CD4-positive, alpha-beta T cell (primary cell): ENCODE measurements at regions not wholly inside any gene's neighbourhood (a gene's known extent, or its start where the extent isn't known, plus 50 kb on each side); places are given as distances from the start of the nearest gene placed in this dataset.

Source experiments
- ATAC-seq: fragments of 200-7000 bp; cut with Tn5 transposase; one replicate; pipeline ENCODE4 v1.10.0; 2022; ENCODE audit warnings: mild to moderate bottlenecking; ENCODE audit not compliant: poor library complexity
- CTCF ChIA-PET: fragments of 350-600 bp; sonication (Branson Sonifier 250); formaldehyde crosslinking; loops from one replicate; lab custom pipeline; 2021; ENCODE audit warnings: antibody characterized with exemption, inconsistent platforms; lab: Charles Lee
- POLR2A ChIA-PET: fragments of 350-600 bp; sonication (Branson Sonifier 250); formaldehyde crosslinking; loops from one replicate; lab custom pipeline; 2021; ENCODE audit warnings: antibody characterized with exemption, inconsistent platforms; lab: Charles Lee
- DNase-seq, 14 experiments: peaks; one replicate each; pipeline ENCODE4 v3.0.0-alpha.2; 2013 to 2020; ENCODE audit warnings: mixed read lengths in 2 of 14
- H3K27ac ChIP-seq, 2 donors: one replicate each; pipeline versions ENCODE4 v1.5.1 to v1.7.0; 2013; ENCODE audit warnings: low read length in 2 of 2, low read depth in 1 of 2, mild to moderate bottlenecking in 1 of 2
- H3K27me3 ChIP-seq, 2 experiments: 1 replicate in 1 of 2; 2 replicates in 1 of 2; pipeline versions ENCODE4 v1.6.1 to v1.7.0; 2013; ENCODE audit warnings: low read length in 2 of 2, control low read depth in 1 of 2, mild to moderate bottlenecking in 1 of 2, moderate library complexity in 1 of 2; ENCODE audit not compliant: insufficient read depth in 2 of 2, control insufficient read depth in 1 of 2
- H3K36me3 ChIP-seq: one replicate; pipeline ENCODE4 v1.6.1; 2013; ENCODE audit warnings: low read length, control low read depth; ENCODE audit not compliant: insufficient read depth
- H3K4me1 ChIP-seq: one replicate; pipeline ENCODE4 v1.6.1; 2013; ENCODE audit warnings: low read length, control low read depth; ENCODE audit not compliant: insufficient read depth
- H3K4me3 ChIP-seq: one replicate; pipeline ENCODE4 v1.5.1; 2013; ENCODE audit warnings: mild to moderate bottlenecking, low read length, moderate library complexity
- H3K9me3 ChIP-seq, 2 experiments: 1 replicate in 1 of 2; 2 replicates in 1 of 2; pipeline versions ENCODE4 v1.6.1 to v1.7.0; 2013; ENCODE audit warnings: low read length in 2 of 2, mild to moderate bottlenecking in 2 of 2, control low read depth in 1 of 2, moderate library complexity in 1 of 2; ENCODE audit not compliant: control insufficient read depth in 1 of 2, insufficient read depth in 1 of 2
- H3K27ac Mint-ChIP-seq: one replicate; pipeline ENCODE4 v1.8.0; 2020; ENCODE audit warnings: mixed read lengths
- H3K27me3 Mint-ChIP-seq: one replicate; pipeline ENCODE4 v1.8.0; 2021; ENCODE audit warnings: mixed read lengths
- H3K36me3 Mint-ChIP-seq: one replicate; pipeline ENCODE4 v1.8.0; 2021; ENCODE audit warnings: low read depth, mixed read lengths
- H3K4me1 Mint-ChIP-seq: one replicate; pipeline ENCODE4 v1.8.0; 2021; ENCODE audit warnings: low read depth, mixed read lengths
- H3K4me3 Mint-ChIP-seq: one replicate; pipeline ENCODE4 v1.8.0; 2020; ENCODE audit warnings: mild to moderate bottlenecking, mixed read lengths
- H3K9me3 Mint-ChIP-seq: one replicate; pipeline ENCODE4 v1.8.0; 2020; ENCODE audit warnings: mixed read lengths
- intact Hi-C, 2 experiments: fragments of 100-400 bp; cut with DNase I in 1 of 2; cut with micrococcal nuclease in 1 of 2; formaldehyde crosslinking; loops; one replicate each; pipeline versions ENCODE4 v1.15.1 to v1.9.0; 2023 to 2025; cut with DNase I, micrococcal nuclease
- TF ChIP-seq, protein P1 (sequence below): fragments of 200-600 bp; IDR thresholded peaks from one replicate; pipeline ENCODE4 v1.8.0; 2022; ENCODE audit warnings: antibody characterized with exemption, mild to moderate bottlenecking

DNA sequence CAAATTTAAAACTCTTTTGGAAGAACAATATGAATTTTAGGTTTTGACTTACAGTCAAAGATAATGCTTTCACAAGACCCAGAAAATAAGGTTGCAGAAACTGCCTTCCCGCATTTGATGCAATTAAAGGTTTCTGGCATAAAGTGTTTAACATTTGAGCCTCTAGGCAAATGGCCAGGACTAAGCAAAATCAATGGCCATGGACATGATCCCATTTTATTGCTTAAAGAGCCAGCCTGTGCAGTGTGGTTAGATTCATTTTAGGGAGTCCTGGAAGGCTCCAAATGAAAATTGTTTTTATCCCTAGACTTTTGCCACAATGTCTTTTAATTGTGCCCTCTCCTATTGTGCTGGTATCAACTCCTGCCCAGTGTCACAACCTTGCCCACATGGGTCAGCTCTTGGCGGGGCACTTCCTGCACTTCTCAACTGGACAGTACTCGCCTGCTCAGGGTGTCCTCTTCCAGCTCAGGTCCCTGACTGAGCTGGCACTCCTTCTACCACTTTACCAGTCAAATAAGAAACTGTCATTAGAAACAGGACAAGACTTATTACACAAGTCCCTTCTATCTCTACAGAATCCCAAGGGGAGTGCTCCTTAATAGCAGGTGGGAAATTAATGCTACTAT is 208.4 kb upstream of the NPY2R start:
- Histone ChIP-seq H3K36me3 (no peaks in the 10 kb centered on the region), H3K4me3 (no peak overlapping the region), H3K27me3 (no peaks in the 10 kb centered on the region), H3K9me3 (no peaks in the 10 kb centered on the region), H3K4me1 (no peaks in the 10 kb centered on the region), H3K27ac (no peak overlapping the region)
- CTCF ChIA-PET = no interaction called here
- Mint-ChIP-seq H3K9me3 (no peaks in the 10 kb centered on the region), H3K27ac (no peak overlapping the region), H3K4me1 (no peaks in the 10 kb centered on the region), H3K27me3 (peaks cover 7% of the 10 kb centered on the region), H3K36me3 (no peaks in the 10 kb centered on the region), H3K4me3 (no peak overlapping the region)
- DNase-seq (no peak), ATAC-seq (no peak)
- intact Hi-C loops = no loop called here
- POLR2A ChIA-PET = no interaction called here
- TF ChIP-seq, protein P1, sequence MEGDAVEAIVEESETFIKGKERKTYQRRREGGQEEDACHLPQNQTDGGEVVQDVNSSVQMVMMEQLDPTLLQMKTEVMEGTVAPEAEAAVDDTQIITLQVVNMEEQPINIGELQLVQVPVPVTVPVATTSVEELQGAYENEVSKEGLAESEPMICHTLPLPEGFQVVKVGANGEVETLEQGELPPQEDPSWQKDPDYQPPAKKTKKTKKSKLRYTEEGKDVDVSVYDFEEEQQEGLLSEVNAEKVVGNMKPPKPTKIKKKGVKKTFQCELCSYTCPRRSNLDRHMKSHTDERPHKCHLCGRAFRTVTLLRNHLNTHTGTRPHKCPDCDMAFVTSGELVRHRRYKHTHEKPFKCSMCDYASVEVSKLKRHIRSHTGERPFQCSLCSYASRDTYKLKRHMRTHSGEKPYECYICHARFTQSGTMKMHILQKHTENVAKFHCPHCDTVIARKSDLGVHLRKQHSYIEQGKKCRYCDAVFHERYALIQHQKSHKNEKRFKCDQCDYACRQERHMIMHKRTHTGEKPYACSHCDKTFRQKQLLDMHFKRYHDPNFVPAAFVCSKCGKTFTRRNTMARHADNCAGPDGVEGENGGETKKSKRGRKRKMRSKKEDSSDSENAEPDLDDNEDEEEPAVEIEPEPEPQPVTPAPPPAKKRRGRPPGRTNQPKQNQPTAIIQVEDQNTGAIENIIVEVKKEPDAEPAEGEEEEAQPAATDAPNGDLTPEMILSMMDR = no peak

DNA sequence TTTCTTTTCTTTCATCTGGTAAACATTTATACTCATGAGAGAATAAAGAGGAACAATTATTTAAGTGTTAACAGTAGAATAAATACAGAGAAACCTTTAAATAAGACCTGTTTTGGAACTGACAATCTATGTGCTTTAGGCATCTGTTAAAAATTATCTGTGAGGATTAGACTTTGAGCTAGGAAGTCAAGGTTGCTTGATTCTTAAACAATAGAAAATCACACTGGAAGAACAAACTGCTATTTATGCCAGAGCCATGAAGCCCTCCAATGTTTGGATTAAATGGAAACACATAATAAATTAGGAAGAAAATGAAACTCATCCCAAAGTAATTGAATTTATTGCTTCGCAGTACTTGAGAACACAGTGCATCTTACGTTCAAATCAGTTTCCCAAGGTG is 207.2 kb upstream of the NPY2R start:
- Histone ChIP-seq H3K36me3 (no peaks in the 10 kb centered on the region), H3K4me1 (no peaks in the 10 kb centered on the region), H3K4me3 (no peak overlapping the region), H3K27me3 (no peaks in the 10 kb centered on the region), H3K9me3 (no peaks in the 10 kb centered on the region), H3K27ac (no peak overlapping the region)
- ChIA-PET POLR2A (no interaction called here), CTCF (no interaction called here)
- TF ChIP-seq, protein P1 = no peak
- intact Hi-C loops = no loop called here
- no peak overlapping the region for H3K4me3 Mint-ChIP-seq
- H3K9me3 Mint-ChIP-seq = no peaks in the 10 kb centered on the region
- no peak for ATAC-seq
- no peaks in the 10 kb centered on the region for H3K4me1 Mint-ChIP-seq
- H3K27ac Mint-ChIP-seq = no peak overlapping the region
- DNase-seq = no peak
- H3K27me3 Mint-ChIP-seq = no peaks in the 10 kb centered on the region
- H3K36me3 Mint-ChIP-seq = no peaks in the 10 kb centered on the region

DNA sequence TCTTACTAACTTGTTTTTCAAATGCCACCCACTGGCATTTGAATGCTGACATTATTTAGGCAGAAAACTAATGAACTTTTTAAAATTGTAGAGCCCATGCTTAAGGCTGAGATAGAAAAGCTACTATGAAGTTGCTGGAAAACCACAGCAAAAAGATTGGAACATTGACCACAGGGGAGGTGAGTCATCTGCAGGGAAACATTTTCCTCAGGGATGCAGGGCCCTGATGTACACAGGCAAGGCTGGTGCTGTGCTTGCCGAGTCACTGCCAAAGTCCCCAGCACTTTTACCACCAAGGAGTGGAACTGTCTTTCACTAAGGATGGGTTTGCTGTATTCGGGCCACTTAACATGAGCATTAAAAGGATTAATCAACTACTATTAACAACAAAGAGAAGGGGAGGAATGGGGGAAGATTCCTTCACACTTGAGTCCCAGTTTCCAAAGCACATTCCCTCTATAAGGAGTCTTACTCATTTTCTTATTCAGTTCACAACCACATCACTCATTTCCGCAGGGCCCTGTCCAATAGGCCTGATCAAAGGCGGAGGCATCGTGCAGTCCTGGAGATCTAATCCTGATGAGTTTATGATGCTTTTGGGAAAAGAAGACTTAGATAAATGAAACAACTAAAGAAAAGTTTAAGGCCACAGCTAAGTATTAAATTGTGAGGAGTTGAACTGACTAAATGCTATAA is 202.9 kb upstream of the NPY2R start:
- Histone ChIP-seq H3K4me3 (no peak overlapping the region), H3K4me1 (no peaks in the 10 kb centered on the region), H3K27me3 (no peaks in the 10 kb centered on the region), H3K27ac (no peak overlapping the region), H3K36me3 (no peaks in the 10 kb centered on the region), H3K9me3 (no peaks in the 10 kb centered on the region)
- Mint-ChIP-seq H3K4me3 (no peak overlapping the region), H3K9me3 (no peaks in the 10 kb centered on the region), H3K4me1 (no peaks in the 10 kb centered on the region), H3K27me3 (peaks cover 9% of the 10 kb centered on the region), H3K36me3 (no peaks in the 10 kb centered on the region), H3K27ac (no peak overlapping the region)
- intact Hi-C loops = no loop called here
- POLR2A ChIA-PET = no interaction called here
- DNase-seq = no peak
- no peak for ATAC-seq
- TF ChIP-seq, protein P1 = no peak
- CTCF ChIA-PET = no interaction called here
